Spinal cord (tissue), 9 donors: ENCODE measurements at regions not wholly inside any gene's neighbourhood (a gene's known extent, or its start where the extent isn't known, plus 50 kb on each side); places are given as distances from the start of the nearest gene placed in this dataset.
A peak's percentile ranks its signal among the peaks of the same experiment; 100 is the strongest.
"Not testable (repeated sequence)": the region's sequence is repeated elsewhere in the genome, so short reads cannot be mapped to it uniquely, and the experiment has no call there.

Experiments used
- DNase-seq, 6 donors: peaks; one replicate each; pipeline versions ENCODE4 v3.0.0 to v3.0.0-alpha.2; 2013 to 2015; ENCODE audit warnings: low spot score in 6 of 6, low read depth in 4 of 6
- H3K27ac ChIP-seq: one replicate; pipeline ENCODE4 v1.5.1; 2013; ENCODE audit warnings: low read depth, low read length, control low read depth
- H3K27me3 ChIP-seq: one replicate; pipeline ENCODE4 v1.6.1; 2013; ENCODE audit warnings: low read length; ENCODE audit not compliant: control insufficient read depth, insufficient read depth
- H3K36me3 ChIP-seq: one replicate; pipeline ENCODE4 v1.6.1; 2013; ENCODE audit warnings: low read length; ENCODE audit not compliant: control insufficient read depth, insufficient read depth
- H3K4me1 ChIP-seq: one replicate; pipeline ENCODE4 v1.6.1; 2013; ENCODE audit warnings: low read length; ENCODE audit not compliant: control insufficient read depth, insufficient read depth
- H3K4me3 ChIP-seq: one replicate; pipeline ENCODE4 v1.5.1; 2013; ENCODE audit warnings: low read depth, low read length, control low read depth
- H3K9me3 ChIP-seq: one replicate; pipeline ENCODE4 v1.6.1; 2013; ENCODE audit warnings: low read length; ENCODE audit not compliant: control insufficient read depth, insufficient read depth
- WGBS: methylation state at CpG from one replicate; pipeline ENCODE4 v1.1.5; 2013; ENCODE audit warnings: missing lambda C conversion rate; ENCODE audit not compliant: insufficient coverage; 5-methylcytosine and 5-hydroxymethylcytosine counted together
- donor health status: healthy.

DNA sequence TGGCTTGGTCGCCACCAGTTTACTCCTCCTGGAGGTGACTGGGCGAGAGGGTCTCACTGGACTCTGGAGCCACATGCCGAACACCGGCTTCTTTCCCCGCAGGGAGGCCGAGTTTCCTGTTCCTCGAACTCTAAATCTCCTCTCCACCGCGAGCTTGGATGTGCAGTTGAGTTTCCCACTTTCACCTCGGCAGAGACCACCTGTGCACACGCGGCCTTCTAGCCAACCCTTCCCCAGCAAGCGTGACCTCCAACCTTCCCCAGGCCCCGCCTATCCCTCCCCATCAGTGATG, 380.1 kb downstream of the IRX2 start:
- H3K27me3 ChIP-seq, result no peaks in the 10 kb centered on the region
- 92% methylated on average over 13 of the region's 14 CpGs for WGBS
- no peak for DNase-seq
- H3K9me3 ChIP-seq, result no peaks in the 10 kb centered on the region
- H3K36me3 ChIP-seq, result no peaks in the 10 kb centered on the region
- H3K27ac ChIP-seq, result no peak overlapping the region
- H3K4me3 ChIP-seq, result no peak overlapping the region
- peaks cover 3% of the 10 kb centered on the region for H3K4me1 ChIP-seq

DNA sequence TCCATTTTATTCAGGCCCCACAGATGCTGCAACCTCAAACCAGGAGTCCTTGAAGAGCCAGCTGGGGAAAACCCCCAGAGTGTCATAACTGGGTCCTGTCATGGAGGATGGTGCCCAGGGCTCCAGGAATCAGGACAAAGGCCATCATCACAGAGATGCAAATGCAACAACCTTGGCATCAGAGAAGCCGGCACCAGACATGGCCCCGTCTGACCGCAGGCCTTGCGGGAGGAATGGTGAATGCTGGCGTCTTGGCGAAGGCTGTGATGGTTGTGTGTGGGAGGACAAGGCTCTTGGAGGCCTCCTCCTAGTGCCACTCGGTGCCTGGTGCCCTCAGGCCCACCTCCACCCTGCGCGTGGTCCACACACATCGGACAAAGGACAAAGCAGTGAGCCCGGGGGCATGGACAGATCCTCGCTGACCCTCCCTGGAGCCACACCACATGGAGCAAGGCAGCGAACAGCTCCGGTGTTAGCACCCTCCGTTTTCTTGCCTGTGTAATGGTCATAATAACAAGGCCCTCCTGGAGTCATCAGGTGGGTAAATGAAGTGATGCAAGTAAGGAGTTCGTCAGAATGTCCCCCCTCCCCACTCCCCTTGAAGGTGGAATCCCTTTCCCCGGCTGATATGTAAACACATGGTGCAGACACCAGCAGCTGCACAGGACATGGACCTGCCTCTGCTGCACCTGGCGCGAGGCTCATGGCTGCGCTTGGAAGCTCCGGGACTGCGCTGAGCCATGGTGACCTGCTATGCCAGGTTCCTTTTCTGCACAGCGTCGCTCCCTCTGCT, 380.7 kb downstream of the IRX2 start:
- no peaks in the 10 kb centered on the region for H3K9me3 ChIP-seq
- H3K27ac ChIP-seq, result no peak overlapping the region
- H3K4me1 ChIP-seq, result peaks cover 3% of the 10 kb centered on the region
- H3K27me3 ChIP-seq, result no peaks in the 10 kb centered on the region
- no peak overlapping the region for H3K4me3 ChIP-seq
- no peaks in the 10 kb centered on the region for H3K36me3 ChIP-seq
- DNase-seq, result no peak
- WGBS, result 95% methylated on average over 20 of the region's 24 CpGs

DNA sequence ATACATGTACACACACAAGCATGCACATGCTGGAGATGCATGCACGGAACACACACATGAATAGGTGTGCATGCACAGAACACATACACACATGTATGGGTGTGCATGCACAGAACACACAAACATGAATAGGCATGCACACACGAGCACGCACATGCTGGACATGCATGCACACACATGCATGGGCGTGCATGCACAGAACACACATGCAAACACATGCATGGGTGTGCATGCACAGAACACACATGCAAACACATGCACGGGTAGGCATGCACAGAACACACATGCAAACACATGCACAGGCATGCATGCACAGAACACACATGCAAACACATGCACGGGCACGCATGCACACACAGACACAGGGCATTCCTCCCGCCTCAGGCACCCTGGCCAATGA, 382.3 kb downstream of the IRX2 start:
- H3K27ac ChIP-seq, result no peak overlapping the region
- WGBS, result 96% methylated on average over 8 of the region's 8 CpGs

DNA sequence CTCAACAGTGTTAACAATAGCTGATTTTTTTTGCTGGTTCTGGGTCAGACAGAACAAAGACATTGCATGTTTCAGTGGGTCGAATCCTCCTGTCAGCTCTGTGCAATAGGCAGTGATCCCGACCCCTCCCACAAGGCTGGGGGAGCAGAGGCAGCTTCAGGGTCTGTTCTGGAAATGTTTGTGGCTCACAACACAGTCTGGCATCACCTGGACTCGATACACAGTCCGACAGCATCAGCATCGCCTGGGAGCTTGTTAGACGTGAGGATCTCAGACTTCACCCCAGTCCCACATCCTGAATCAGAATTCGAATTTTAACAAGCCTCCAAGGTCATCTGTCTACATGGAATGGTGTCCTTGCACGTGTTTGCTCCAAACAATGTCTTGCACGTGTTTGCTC, 384.7 kb downstream of the IRX2 start:
- H3K36me3 ChIP-seq, result no peaks in the 10 kb centered on the region
- 82% methylated on average over 7 of the region's 9 CpGs for WGBS
- no peak overlapping the region for H3K27ac ChIP-seq
- peaks cover 3% of the 10 kb centered on the region for H3K4me1 ChIP-seq
- peaks cover 2% of the 10 kb centered on the region for H3K9me3 ChIP-seq
- no peak overlapping the region for H3K4me3 ChIP-seq
- H3K27me3 ChIP-seq, result no peaks in the 10 kb centered on the region
- DNase-seq, result no peak

More for the DNA sequence above, 382.3 kb downstream of the IRX2 start:
- Histone ChIP-seq H3K27me3 (no peaks in the 10 kb centered on the region), H3K9me3 (no peaks in the 10 kb centered on the region), H3K4me1 (peaks cover 3% of the 10 kb centered on the region), H3K4me3 (no peak overlapping the region), H3K36me3 (no peaks in the 10 kb centered on the region)
- no peak for DNase-seq

DNA sequence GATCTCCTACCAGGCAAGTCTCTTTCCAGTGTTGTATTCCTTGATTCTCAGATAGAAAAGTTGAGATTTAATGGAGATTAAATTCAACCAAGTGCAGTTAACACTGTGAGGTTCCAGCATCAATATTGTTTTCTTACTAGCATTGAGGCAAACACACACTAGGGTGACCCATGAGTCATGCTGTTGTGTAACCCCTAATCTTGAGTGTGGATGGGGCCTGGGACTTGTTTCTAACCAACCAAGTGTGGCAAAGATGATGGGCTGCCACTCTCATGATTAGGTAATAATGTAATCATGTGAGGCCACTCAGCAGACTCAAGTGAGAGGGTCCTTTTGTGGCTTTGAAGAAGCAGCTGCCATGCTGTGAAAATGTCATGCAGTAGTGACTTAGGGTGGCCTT, 394.2 kb downstream of the IRX2 start:
- DNase-seq, result no peak
- no peaks in the 10 kb centered on the region for H3K36me3 ChIP-seq
- no peak overlapping the region for H3K27ac ChIP-seq
- H3K9me3 ChIP-seq, result peaks cover 4% of the 10 kb centered on the region
- no peak overlapping the region for H3K4me3 ChIP-seq
- peaks cover 4% of the 10 kb centered on the region for H3K4me1 ChIP-seq
- no peaks in the 10 kb centered on the region for H3K27me3 ChIP-seq

DNA sequence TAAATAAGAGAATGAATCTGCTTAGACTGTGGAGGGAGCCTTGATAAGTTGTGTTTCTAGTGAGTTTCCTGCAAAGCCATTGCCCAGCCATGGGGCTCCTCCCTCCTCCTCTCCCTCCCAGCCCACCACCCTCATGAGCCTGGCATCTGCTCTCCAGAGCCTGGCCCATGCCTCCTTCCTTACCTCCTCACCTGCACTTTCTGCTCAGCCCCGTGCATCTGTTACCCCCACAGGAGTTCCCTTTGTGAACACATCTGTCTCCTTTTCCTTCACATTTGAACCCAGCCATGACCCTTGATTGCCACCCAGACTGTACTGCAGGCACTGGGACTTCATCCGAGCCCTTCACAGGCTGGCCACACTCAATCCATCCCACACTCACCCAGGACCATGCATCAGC, 395.6 kb downstream of the IRX2 start:
- Histone ChIP-seq H3K9me3 (peaks cover 2% of the 10 kb centered on the region), H3K4me1 (peaks cover 4% of the 10 kb centered on the region), H3K27me3 (no peaks in the 10 kb centered on the region), H3K27ac (no peak overlapping the region), H3K4me3 (no peak overlapping the region), H3K36me3 (no peaks in the 10 kb centered on the region)
- DNase-seq, result no peak
- 84% methylated on average over 2 of the region's 2 CpGs for WGBS

DNA sequence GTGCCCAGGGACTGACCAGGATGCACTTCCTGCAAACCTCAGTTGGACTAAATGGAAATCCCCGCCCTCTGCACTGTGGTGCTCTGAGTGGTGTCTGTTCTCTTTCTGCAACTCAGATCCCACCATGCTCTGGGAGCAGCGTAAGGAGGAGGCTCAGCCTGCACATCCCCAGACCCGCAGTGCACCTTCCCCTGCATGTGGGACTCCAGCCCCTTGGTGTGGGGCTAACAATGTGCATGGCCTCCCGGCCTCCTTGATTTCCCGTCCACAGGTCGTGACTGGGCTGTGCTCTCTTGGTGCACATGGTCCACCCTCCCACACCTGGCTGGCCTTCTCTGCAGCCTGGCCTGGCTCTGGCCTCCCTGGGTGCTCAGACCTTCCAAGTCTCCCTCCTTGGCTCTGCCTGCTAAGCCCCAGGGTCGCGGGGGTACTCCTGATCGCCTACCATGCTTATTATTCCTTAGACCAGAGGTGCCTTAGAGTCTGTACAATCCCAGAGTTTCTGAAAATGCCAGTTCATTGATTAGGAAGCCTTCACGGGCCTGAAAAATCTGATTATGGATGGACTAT, 397.5 kb downstream of the IRX2 start:
- no peak overlapping the region for H3K4me3 ChIP-seq
- DNase-seq, result no peak
- peaks cover 2% of the 10 kb centered on the region for H3K9me3 ChIP-seq
- no peaks in the 10 kb centered on the region for H3K36me3 ChIP-seq
- WGBS, result 84% methylated on average over 8 of the region's 10 CpGs
- no peaks in the 10 kb centered on the region for H3K27me3 ChIP-seq
- no peak overlapping the region for H3K27ac ChIP-seq
- peaks cover 4% of the 10 kb centered on the region for H3K4me1 ChIP-seq

DNA sequence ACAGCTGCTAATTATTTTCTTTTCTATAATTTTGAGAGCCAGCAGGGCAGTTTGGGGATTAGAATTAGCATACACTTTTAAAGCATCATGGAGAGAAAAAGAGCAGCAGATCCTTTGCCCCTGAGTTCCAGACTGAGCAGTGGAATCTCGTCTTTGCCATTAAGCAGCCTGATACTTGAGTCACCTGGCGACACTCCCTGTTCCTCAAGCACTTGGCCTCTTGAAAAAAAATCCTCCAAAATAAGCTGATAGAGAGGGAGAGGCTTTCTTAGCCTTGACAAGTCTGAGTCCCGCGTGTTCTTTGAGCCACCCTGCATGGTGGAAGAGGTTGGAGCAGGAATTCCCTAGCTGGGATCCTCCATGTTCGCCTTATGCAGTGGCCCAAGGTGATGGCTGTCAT, 398.3 kb downstream of the IRX2 start:
- Histone ChIP-seq H3K27ac (no peak overlapping the region), H3K36me3 (no peaks in the 10 kb centered on the region), H3K4me1 (peaks cover 4% of the 10 kb centered on the region), H3K27me3 (no peaks in the 10 kb centered on the region), H3K4me3 (no peak overlapping the region), H3K9me3 (peaks cover 2% of the 10 kb centered on the region)
- 96% methylated on average over 5 of the region's 5 CpGs for WGBS
- peak in 1 of 6 donors; percentile 17 for DNase-seq

DNA sequence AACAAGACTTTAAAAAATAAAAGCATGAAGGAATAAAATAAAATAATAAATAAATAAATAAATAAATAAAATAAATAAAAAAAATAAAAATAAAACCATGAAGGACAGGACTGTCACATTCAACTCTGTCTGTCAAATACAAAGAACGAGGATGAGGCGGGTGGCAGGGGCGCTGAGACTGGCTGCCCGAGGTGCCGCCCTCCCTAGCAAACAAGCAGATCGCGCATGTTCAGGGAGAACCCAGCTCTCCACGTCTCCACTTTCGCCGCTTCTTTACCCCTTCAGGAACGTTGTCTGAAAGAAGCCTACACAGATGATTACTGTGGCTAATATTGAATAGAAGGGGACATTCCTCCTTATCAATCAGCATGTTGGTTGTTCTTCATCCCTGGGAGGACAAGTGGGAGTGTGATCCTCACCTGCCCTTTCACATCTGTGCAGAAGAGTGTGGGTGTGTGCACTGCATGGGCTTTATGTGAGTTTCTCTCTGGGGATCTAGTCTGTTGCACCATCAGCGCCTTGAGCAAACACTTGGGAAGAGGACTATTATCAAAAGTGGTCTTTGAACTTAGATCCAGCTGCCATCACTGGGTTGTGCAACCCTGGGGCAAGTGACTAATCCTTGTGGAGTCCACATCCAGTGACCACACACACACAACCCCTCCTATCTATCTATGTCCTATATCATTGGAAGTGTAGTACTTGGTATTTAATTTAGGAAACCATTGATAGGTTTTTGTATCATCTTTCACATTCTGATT, 399.2 kb downstream of the IRX2 start:
- no peak for DNase-seq
- Histone ChIP-seq H3K4me1 (peaks cover 4% of the 10 kb centered on the region), H3K4me3 (no peak overlapping the region), H3K27ac (no peak overlapping the region), H3K9me3 (peaks cover 1% of the 10 kb centered on the region), H3K36me3 (no peaks in the 10 kb centered on the region), H3K27me3 (no peaks in the 10 kb centered on the region)
- 78% methylated on average over 5 of the region's 12 CpGs for WGBS

DNA sequence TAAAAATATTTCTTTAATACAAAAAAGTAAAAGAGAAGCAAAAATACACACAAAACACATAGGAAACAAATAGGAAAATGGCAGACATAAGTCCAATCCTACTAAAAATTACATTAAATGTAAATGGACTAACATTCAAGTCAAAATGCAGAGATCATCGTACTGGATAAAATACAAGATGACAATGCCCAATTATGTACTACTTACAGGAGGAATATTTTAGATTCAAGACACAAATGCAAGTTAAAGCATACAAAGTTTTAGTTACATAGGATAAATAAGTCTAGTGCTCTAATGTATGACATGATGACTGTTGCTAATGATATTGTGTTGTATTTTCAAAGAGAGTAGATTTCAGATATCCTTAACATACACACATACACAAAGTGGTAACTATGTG, 401.7 kb downstream of the IRX2 start:
- not testable (repeated sequence) for H3K4me3 ChIP-seq, H3K27me3 ChIP-seq, H3K27ac ChIP-seq, DNase-seq, H3K9me3 ChIP-seq, H3K36me3 ChIP-seq, H3K4me1 ChIP-seq
- WGBS, result no CpG with 5 or more reads among the region's 1 CpG
